ENCODE measurements at regions not wholly inside any gene's neighbourhood (a gene's known extent, or its start where the extent isn't known, plus 50 kb on each side); places are given as distances from the start of the nearest gene placed in this dataset.

GRCh38 chr9:107635101-107635802 is 145.7 kb upstream of the KLF4 start:
- no peak overlapping the region for H3K27ac ChIP-seq
- H3K27me3 ChIP-seq: no peaks in the 10 kb centered on the region
- no peaks in the 10 kb centered on the region for H3K36me3 ChIP-seq
- DNase-seq: no peak
- H3K9me3 ChIP-seq: no peaks in the 10 kb centered on the region
- no peak overlapping the region for H3K4me3 ChIP-seq
- TF ChIP-seq CTCF (IDR thresholded peaks at IDR 0.05): no peak
- no peak for TF ChIP-seq POLR2A (IDR thresholded peaks at IDR 0.05)
- H3K4me1 ChIP-seq: peaks cover 0 to 4% (median 0%) of the 10 kb centered on the region in 4 donors

- H3K27ac ChIP-seq: no peak overlapping the region
- no peaks in the 10 kb centered on the region for H3K36me3 ChIP-seq
- H3K4me3 ChIP-seq: no peak overlapping the region
- TF ChIP-seq CTCF (IDR thresholded peaks at IDR 0.05) (no peak), POLR2A (IDR thresholded peaks at IDR 0.05) (no peak)
- H3K27me3 ChIP-seq: no peaks in the 10 kb centered on the region
- no peaks in the 10 kb centered on the region for H3K9me3 ChIP-seq
- peaks cover 0 to under 1% (median 0%) of the 10 kb centered on the region in 4 donors for H3K4me1 ChIP-seq
- no peak for DNase-seq
These were observed 143.8 kb upstream of the KLF4 start for GRCh38 chr9:107633406-107633805.

GRCh38 chr9:107632661-107633060 is 143.1 kb upstream of the KLF4 start:
- H3K27ac ChIP-seq: no peak overlapping the region
- H3K27me3 ChIP-seq: no peaks in the 10 kb centered on the region
- H3K4me3 ChIP-seq: no peak overlapping the region
- no peak for DNase-seq
- H3K4me1 ChIP-seq: no peaks in the 10 kb centered on the region
- no peaks in the 10 kb centered on the region for H3K9me3 ChIP-seq
- TF ChIP-seq CTCF (IDR thresholded peaks at IDR 0.05) (no peak), POLR2A (IDR thresholded peaks at IDR 0.05) (no peak)
- H3K36me3 ChIP-seq: no peaks in the 10 kb centered on the region

GRCh38 chr9:107632216-107632615 is 142.6 kb upstream of the KLF4 start:
- Histone ChIP-seq H3K4me3 (no peak overlapping the region), H3K27me3 (no peaks in the 10 kb centered on the region), H3K27ac (no peak overlapping the region), H3K9me3 (no peaks in the 10 kb centered on the region), H3K4me1 (no peaks in the 10 kb centered on the region), H3K36me3 (no peaks in the 10 kb centered on the region)
- TF ChIP-seq POLR2A (IDR thresholded peaks at IDR 0.05) (no peak), CTCF (IDR thresholded peaks at IDR 0.05) (no peak)
- no peak for DNase-seq

GRCh38 chr9:107631788-107632187 is 142.2 kb upstream of the KLF4 start:
- Histone ChIP-seq H3K4me3 (no peak overlapping the region), H3K36me3 (no peaks in the 10 kb centered on the region), H3K27ac (no peak overlapping the region), H3K4me1 (no peaks in the 10 kb centered on the region), H3K27me3 (no peaks in the 10 kb centered on the region), H3K9me3 (no peaks in the 10 kb centered on the region)
- no peak for TF ChIP-seq POLR2A (IDR thresholded peaks at IDR 0.05)
- TF ChIP-seq CTCF (IDR thresholded peaks at IDR 0.05): no peak
- no peak for DNase-seq

GRCh38 chr9:107630156-107630555 is 140.6 kb upstream of the KLF4 start:
- no peak overlapping the region for H3K4me3 ChIP-seq
- no peaks in the 10 kb centered on the region for H3K4me1 ChIP-seq
- H3K36me3 ChIP-seq: no peaks in the 10 kb centered on the region
- DNase-seq: no peak
- H3K9me3 ChIP-seq: no peaks in the 10 kb centered on the region
- TF ChIP-seq POLR2A (IDR thresholded peaks at IDR 0.05) (no peak), CTCF (IDR thresholded peaks at IDR 0.05) (no peak)
- no peak overlapping the region for H3K27ac ChIP-seq
- no peaks in the 10 kb centered on the region for H3K27me3 ChIP-seq
